GM21515 (cell line): ENCODE measurements at regions not wholly inside any gene's neighbourhood (a gene's known extent, or its start where the extent isn't known, plus 50 kb on each side); places are given as distances from the start of the nearest gene placed in this dataset.
"Not testable (repeated sequence)": the region's sequence is repeated elsewhere in the genome, so short reads cannot be mapped to it uniquely, and the experiment has no call there.

Source experiments
- ATAC-seq: cut with Tn5 transposase; IDR thresholded peaks from one replicate; pipeline ENCODE4 v1.9.1; 2021; ENCODE audit not compliant: unreplicated experiment

- no peak for ATAC-seq
Observed at GRCh38 chr16:76713191-76713590, 436.0 kb downstream of the CNTNAP4 start.

GRCh38 chr16:76716251-76716650, 439.1 kb downstream of the CNTNAP4 start:
- not testable (repeated sequence) for ATAC-seq

GRCh38 chr16:76724181-76724580, 447.0 kb downstream of the CNTNAP4 start:
- ATAC-seq = no peak

GRCh38 chr16:76729525-76729924, 452.3 kb downstream of the CNTNAP4 start:
- ATAC-seq = no peak

DNA sequence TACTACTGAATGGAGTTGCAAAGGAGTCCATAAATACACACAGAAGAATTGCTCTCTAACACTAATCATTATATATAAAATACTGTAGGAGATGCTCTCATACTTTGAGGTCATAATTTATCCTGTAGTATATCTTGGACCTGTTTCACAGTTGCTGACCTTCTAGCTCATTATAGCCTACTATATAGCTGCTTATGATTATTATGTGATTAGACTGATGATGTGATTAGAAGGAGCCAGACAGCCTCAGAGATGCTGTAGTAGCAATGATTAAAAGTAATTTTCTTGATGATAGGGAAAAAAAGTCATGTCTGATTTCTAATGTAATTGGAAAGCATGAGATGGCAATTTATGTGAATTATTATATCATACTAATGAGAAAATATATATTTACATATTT, 455.7 kb downstream of the CNTNAP4 start:
- ATAC-seq = no peak

- ATAC-seq = no peak
Observed at GRCh38 chr16:76741623-76742022, 449.4 kb upstream of the MON1B start.

DNA sequence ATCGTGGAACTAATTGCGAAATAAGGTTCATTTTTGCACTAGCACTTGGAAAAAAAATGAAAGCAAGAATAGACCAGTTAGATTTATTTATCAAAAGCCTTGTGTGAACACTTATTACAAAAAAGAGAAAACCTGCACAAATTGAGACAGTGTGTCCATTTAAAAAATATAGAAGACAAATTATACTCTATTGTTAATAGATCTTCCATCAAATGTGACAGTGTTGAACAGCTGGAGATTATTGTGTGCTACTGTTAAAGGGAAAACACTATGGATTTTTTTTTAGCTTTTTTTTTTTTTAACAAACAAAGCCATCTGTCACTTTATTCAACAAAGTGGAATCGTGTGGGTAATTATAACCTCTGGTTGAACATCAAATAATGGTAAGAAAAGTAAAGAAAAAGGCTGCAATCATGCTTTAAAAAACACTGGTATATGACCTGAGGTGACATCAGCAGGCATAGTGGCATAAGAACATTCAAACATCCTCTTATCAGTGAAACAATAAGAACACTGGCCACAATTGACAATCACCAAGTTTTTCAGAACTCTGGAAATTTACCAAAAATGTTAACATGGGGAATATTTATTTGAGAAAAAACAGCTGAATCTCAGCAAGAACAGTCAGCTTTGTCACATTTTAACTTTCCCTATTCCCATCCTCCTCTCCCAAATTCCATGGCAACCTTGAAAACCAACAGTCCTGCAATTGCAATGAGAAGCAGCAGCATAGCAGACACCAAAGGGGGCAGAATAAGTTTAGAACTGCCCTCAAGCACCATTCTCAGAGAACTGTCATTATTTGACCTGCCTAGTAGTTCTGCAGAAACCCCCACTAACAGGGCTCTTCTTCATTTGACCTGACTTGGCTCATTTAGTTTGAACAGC, 442.3 kb upstream of the MON1B start:
- ATAC-seq = no peak

DNA sequence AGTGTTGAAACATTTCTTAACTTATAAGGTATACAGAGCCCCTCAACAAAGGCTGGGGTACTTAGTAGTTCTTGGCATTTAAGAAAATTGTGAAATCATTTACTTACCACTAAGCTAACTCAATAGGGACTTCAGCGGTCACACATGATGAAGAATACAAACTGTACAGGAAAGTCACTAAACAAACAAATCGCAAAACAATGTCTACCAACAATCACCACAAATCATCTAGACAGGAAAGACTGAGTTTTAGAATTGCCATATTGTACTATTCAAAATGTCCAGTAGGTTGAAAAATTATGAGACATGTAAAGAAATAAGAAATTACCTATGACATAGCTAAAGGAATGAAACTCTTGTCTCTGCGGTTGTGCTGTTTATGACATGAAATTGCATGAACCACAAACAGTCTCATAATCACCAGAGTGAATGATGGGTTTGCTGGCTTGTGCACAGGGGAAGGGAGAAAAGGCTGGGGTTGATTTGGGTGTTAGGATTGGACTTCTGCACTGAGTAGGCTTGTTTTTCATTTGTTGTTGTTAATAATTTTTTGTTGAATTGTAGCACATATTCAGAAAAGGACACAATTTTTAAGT, 441.1 kb upstream of the MON1B start:
- no peak for ATAC-seq

GRCh38 chr16:76755496-76755895, 435.5 kb upstream of the MON1B start:
- no peak for ATAC-seq

- no peak for ATAC-seq
Observed at GRCh38 chr16:76756423-76756822, 434.6 kb upstream of the MON1B start.

DNA sequence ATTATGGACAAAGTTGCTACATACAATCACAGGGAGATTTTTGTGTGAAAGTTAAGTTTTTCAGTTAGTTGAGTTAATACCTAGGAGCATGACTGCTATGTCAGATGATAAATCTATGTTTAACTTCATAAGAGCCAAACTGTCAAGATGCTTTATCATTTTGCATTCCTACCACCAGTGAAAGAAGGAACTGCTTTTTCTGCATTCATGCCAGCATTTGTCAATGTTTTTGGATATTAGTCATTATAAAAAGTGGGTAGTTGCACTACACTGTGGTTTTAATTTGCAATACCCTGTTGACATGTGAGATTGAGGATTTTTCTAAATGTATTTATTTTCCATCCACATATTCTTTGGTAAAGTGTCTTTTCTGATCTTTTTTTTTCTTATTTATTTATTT, 434.0 kb upstream of the MON1B start:
- ATAC-seq = no peak

DNA sequence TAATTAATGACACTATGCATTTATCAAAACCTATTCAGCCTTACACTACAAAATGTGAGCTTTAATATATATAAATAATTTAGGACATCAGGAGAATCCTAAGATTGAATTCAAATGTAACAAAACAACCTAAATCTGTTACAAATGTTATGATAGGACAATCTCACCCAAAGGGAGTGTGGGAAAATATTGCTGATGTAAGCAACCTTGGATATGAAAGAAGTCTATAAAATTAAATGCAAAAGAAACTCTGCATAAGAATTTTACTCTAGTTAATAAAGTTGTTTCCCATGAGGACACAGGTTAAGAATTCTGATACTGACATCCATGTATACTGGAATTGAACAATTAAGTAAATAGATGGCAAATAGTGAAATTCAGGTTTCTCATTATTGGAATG, 424.5 kb upstream of the MON1B start:
- no peak for ATAC-seq

GRCh38 chr16:76768316-76768715, 422.7 kb upstream of the MON1B start:
- ATAC-seq = no peak

- no peak for ATAC-seq
Observed at GRCh38 chr16:76768948-76769347, 422.0 kb upstream of the MON1B start.

DNA sequence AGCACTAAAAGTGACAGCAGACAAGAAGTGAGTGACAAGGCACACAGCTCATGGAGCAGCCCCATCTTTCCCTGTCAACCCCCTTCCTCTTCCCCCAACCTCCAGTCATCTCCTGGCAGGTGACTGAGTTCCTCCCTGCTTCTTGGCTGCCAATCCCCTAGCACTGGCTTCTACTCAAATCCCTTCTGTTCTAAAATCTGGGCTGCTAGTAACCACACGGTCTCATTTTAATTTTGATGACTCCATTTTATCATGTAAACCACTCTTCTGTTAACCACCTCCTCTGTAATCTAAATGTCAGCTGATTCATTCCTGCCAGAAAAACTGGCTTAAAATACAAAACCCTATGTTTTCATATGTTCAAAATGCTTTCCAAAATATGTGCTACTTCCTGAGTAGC, 419.8 kb upstream of the MON1B start:
- ATAC-seq = no peak

GRCh38 chr16:76777721-76778465, 413.1 kb upstream of the MON1B start:
- no peak for ATAC-seq

DNA sequence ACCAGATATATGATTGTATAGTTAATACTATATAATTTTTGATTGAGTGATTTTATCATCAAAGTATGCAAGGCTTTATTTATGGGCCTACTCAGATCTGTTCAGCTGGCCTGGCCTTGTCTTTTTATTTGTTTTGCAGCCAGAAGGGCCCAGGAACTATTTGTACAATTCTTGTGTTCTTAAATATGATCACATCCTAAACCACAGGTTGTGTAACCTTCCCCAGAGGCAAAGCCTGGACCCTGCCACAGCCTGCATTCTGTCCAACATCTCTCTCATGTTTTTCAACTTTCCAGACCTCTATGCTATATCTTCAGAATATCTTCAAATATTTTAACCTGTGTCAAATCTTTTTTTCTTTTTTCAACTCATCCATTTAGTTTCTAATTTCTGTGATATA, 410.4 kb upstream of the MON1B start:
- no peak for ATAC-seq

GRCh38 chr16:76784530-76784929, 406.5 kb upstream of the MON1B start:
- ATAC-seq = no peak

DNA sequence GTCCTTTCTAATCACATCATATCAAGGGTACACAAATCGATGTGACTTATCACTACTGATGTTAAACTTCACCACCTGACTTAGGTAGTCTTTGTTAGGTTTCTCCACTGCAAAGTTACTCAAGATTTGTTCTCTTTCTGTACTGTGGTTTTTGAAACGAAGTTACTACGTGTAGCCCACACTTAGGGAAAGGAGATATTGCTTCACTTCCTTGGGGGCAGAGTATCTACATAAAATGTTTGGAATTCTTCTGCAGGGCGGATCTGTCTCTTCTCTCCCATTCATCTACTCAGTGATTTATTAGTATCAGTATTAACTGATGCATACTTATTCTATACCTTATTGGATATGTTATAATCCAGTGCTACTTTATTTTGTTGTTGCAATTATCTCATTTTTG, 403.6 kb upstream of the MON1B start:
- no peak for ATAC-seq

GRCh38 chr16:76791151-76791550, 399.8 kb upstream of the MON1B start:
- no peak for ATAC-seq

- ATAC-seq = no peak
Observed at GRCh38 chr16:76796416-76796815, 394.6 kb upstream of the MON1B start.

DNA sequence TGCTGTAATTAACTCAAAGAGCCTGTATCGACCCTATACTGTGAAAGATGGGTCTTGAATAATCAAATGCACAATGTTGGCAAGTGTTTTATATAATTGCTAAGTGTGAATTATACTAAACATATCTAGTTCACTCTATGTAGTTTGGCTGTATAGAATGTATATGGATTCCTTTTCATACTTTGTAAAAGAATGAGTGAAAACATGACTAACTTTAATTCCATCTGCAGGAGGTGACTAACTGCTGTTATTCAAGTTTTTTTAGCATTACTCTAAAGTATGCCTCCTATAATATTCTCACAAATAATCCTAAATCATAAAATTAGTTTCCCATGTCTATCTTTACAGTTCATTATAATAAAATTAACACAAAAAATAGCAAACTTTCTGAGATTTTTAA, 394.0 kb upstream of the MON1B start:
- no peak for ATAC-seq
